Gastroesophageal sphincter (tissue), 3 donors: ENCODE measurements at regions not wholly inside any gene's neighbourhood (a gene's known extent, or its start where the extent isn't known, plus 50 kb on each side); places are given as distances from the start of the nearest gene placed in this dataset.

Experiments
- EP300 ChIP-seq: sonication (generic); formaldehyde crosslinking; IDR thresholded peaks from one replicate; pipeline ENCODE4 v1.6.1; 2017; ENCODE audit warnings: antibody characterized with exemption, mild to moderate bottlenecking
- TF ChIP-seq, protein P1 (sequence below), 4 experiments: fragments of 200-600 bp in 2 of 4; fragments of 450-650 bp in 2 of 4; sonication (generic) in 1 of 4; IDR thresholded peaks; one replicate each; pipeline ENCODE4 v1.5.1; 2017 to 2019; ENCODE audit warnings: antibody characterized with exemption in 4 of 4, mild to moderate bottlenecking in 2 of 4, moderate library complexity in 2 of 4

DNA sequence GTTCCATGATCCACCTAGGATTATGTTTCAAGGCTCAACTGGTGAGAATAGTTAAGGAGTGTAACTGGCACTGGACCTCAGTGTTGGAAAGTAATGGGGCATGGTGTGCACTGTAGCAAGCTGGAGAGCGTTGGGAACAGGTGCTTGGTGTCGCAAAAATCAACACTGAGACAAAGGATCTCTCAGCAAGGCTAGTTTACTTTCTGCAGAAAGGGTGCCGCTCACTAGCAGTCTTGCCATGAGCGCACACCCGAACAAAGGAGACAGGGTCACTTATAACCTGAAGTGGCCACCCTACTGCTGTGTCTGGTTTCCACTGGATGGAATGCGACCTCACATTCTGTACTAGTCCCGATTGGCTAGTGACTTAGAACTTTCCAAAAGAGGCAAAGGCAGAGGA, 133.2 kb downstream of the TMEM17 start:
- TF ChIP-seq, protein P1, sequence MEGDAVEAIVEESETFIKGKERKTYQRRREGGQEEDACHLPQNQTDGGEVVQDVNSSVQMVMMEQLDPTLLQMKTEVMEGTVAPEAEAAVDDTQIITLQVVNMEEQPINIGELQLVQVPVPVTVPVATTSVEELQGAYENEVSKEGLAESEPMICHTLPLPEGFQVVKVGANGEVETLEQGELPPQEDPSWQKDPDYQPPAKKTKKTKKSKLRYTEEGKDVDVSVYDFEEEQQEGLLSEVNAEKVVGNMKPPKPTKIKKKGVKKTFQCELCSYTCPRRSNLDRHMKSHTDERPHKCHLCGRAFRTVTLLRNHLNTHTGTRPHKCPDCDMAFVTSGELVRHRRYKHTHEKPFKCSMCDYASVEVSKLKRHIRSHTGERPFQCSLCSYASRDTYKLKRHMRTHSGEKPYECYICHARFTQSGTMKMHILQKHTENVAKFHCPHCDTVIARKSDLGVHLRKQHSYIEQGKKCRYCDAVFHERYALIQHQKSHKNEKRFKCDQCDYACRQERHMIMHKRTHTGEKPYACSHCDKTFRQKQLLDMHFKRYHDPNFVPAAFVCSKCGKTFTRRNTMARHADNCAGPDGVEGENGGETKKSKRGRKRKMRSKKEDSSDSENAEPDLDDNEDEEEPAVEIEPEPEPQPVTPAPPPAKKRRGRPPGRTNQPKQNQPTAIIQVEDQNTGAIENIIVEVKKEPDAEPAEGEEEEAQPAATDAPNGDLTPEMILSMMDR (IDR thresholded peaks at IDR 0.05) = no peak
- no peak for TF ChIP-seq EP300
